GM18502 (cell line): ENCODE measurements at regions not wholly inside any gene's neighbourhood (a gene's known extent, or its start where the extent isn't known, plus 50 kb on each side); places are given as distances from the start of the nearest gene placed in this dataset.
"Not testable (repeated sequence)": the region's sequence is repeated elsewhere in the genome, so short reads cannot be mapped to it uniquely, and the experiment has no call there.

Experiments
- ATAC-seq: cut with Tn5 transposase; IDR thresholded peaks from one replicate; pipeline ENCODE4 v1.9.1; 2021; ENCODE audit warnings: mild to moderate bottlenecking; ENCODE audit not compliant: unreplicated experiment, poor library complexity

GRCh38 chr6:119791736-119792135, 442.2 kb upstream of the MAN1A1 start:
- ATAC-seq: no peak

GRCh38 chr6:119781365-119781764, 431.8 kb upstream of the MAN1A1 start:
- no peak for ATAC-seq

GRCh38 chr6:119768201-119768600, 418.6 kb upstream of the MAN1A1 start:
- no peak for ATAC-seq

- no peak for ATAC-seq
Observed at GRCh38 chr6:119764927-119765681, 415.5 kb upstream of the MAN1A1 start.

- ATAC-seq: no peak
Observed at GRCh38 chr6:119760046-119760445, 410.5 kb upstream of the MAN1A1 start.

GRCh38 chr6:119758385-119758784, 408.8 kb upstream of the MAN1A1 start:
- no peak for ATAC-seq

- no peak for ATAC-seq
Observed at GRCh38 chr6:119757467-119757866, 407.9 kb upstream of the MAN1A1 start.

- no peak for ATAC-seq
Observed at GRCh38 chr6:119749335-119749734, 399.8 kb upstream of the MAN1A1 start.

- not testable (repeated sequence) for ATAC-seq
Observed at GRCh38 chr6:119748535-119748934, 399.0 kb upstream of the MAN1A1 start.

GRCh38 chr6:119742188-119742803, 392.7 kb upstream of the MAN1A1 start:
- ATAC-seq: peak; percentile 94

- ATAC-seq: no peak
Observed at GRCh38 chr6:119739769-119740168, 390.2 kb upstream of the MAN1A1 start.

GRCh38 chr6:119738425-119738824, 388.9 kb upstream of the MAN1A1 start:
- no peak for ATAC-seq

GRCh38 chr6:119736296-119737021, 386.9 kb upstream of the MAN1A1 start:
- ATAC-seq: no peak

GRCh38 chr6:119735530-119735929, 386.0 kb upstream of the MAN1A1 start:
- ATAC-seq: no peak

GRCh38 chr6:119734227-119734626, 384.7 kb upstream of the MAN1A1 start:
- no peak for ATAC-seq

GRCh38 chr6:119728935-119729334, 379.4 kb upstream of the MAN1A1 start:
- peak; percentile 82 for ATAC-seq

GRCh38 chr6:119728220-119728750, 378.7 kb upstream of the MAN1A1 start:
- ATAC-seq: no peak

- ATAC-seq: no peak
Observed at GRCh38 chr6:119727504-119728219, 378.1 kb upstream of the MAN1A1 start.

GRCh38 chr6:119726912-119727311, 377.4 kb upstream of the MAN1A1 start:
- ATAC-seq: not testable (repeated sequence)

GRCh38 chr6:119726086-119726485, 376.5 kb upstream of the MAN1A1 start:
- no peak for ATAC-seq
